PC-9 (cell line): ENCODE measurements at regions not wholly inside any gene's neighbourhood (a gene's known extent, or its start where the extent isn't known, plus 50 kb on each side); places are given as distances from the start of the nearest gene placed in this dataset.
"Not testable (repeated sequence)": the region's sequence is repeated elsewhere in the genome, so short reads cannot be mapped to it uniquely, and the experiment has no call there.

Experiments used
- CTCF ChIP-seq: fragments of 200-600 bp; sonication (generic); conservative IDR thresholded peaks from 2 replicates; pipeline ENCODE4 v1.6.1; 2017; ENCODE audit warnings: mixed run types, antibody characterized with exemption, mild to moderate bottlenecking, moderate library complexity
- EZH2 ChIP-seq: fragments of 200-600 bp; sonication (generic); IDR thresholded peaks from 2 replicates; pipeline ENCODE4 v1.8.0; 2017; ENCODE audit warnings: antibody characterized with exemption, low read depth

DNA sequence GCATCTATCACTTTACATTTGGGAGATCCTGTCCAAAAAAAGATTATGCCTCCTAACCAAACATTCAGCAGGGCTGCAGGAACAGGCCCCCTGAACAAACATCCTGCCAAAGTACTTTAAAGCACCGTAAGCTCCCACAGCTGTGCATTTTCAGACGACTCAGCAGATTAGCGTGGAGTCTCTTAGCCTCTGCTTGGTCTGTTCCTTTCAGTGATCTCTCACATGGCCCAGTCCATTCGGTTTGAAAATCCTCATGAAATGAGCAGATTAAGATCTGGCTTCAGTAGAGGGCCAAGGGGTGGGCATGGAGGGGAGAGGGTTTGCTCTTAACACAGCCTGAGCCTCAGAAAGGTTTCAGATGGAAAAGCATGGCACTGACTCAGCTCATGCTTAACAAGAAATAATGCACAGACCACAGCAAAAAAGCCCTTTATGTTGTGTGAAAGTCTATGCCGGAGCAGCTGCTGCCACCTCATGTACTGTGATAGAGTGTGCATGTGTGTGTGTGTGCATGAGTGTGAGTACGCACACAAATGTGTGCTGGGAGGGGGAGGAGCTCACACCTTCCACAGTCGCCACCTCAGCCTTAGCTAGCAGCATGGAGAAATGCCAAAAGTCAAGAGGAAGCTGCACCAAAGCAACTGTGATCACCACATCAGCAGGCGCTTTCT lies 64.2 kb downstream of the FOXD4L6 start:
- TF ChIP-seq CTCF, EZH2: not testable (repeated sequence)
